H9 (cell line): ENCODE measurements at regions not wholly inside any gene's neighbourhood (a gene's known extent, or its start where the extent isn't known, plus 50 kb on each side); places are given as distances from the start of the nearest gene placed in this dataset.

Source experiments
- DNase-seq: peaks from one replicate; pipeline ENCODE4 v3.0.0-alpha.2; 2017
- H2AFZ ChIP-seq: one replicate; pipeline ENCODE4 v1.6.1; 2013; ENCODE audit warnings: mild to moderate bottlenecking, low read length, control low read depth, moderate library complexity
- H2AK5ac ChIP-seq: 2 replicates; pipeline ENCODE4 v1.6.1; 2013; ENCODE audit warnings: low read length, control low read depth, mixed read lengths; ENCODE audit not compliant: insufficient read length
- H2BK120ac ChIP-seq: one replicate; pipeline ENCODE4 v1.6.1; 2013; ENCODE audit warnings: low read depth, mild to moderate bottlenecking, low read length, control low read depth, inconsistent platforms; ENCODE audit not compliant: poor library complexity, severe bottlenecking
- H2BK12ac ChIP-seq: 2 replicates; pipeline ENCODE4 v1.6.1; 2013; ENCODE audit warnings: low read length, control low read depth, mixed read lengths, low read depth; ENCODE audit not compliant: insufficient read length
- H2BK15ac ChIP-seq: 2 replicates; pipeline ENCODE4 v1.6.1; 2013; ENCODE audit warnings: low read depth, low read length, control low read depth
- H2BK20ac ChIP-seq: one replicate; pipeline ENCODE4 v1.6.1; 2013; ENCODE audit warnings: low read depth, mild to moderate bottlenecking, low read length, control low read depth, inconsistent platforms; ENCODE audit not compliant: poor library complexity, severe bottlenecking
- H2BK5ac ChIP-seq: 2 replicates; pipeline ENCODE4 v1.6.1; 2013; ENCODE audit warnings: low read length, control low read depth, mixed read lengths; ENCODE audit not compliant: insufficient read length
- H3K14ac ChIP-seq: 2 replicates; pipeline ENCODE4 v1.6.1; 2013; ENCODE audit warnings: low read length, control low read depth; ENCODE audit not compliant: insufficient read depth
- H3K18ac ChIP-seq: 2 replicates; pipeline ENCODE4 v1.6.1; 2013; ENCODE audit warnings: low read depth, mild to moderate bottlenecking, mixed read lengths, low read length, control low read depth; ENCODE audit not compliant: insufficient read length
- H3K23ac ChIP-seq: 2 replicates; pipeline ENCODE4 v1.6.1; 2013; ENCODE audit warnings: low read length, control low read depth, mixed read lengths, low read depth; ENCODE audit not compliant: insufficient read length
- H3K23me2 ChIP-seq: 2 replicates; pipeline ENCODE4 v1.6.1; 2013; ENCODE audit warnings: low read depth, mild to moderate bottlenecking, mixed read lengths, low read length, control low read depth; ENCODE audit not compliant: insufficient read length, poor library complexity, severe bottlenecking
- H3K27ac ChIP-seq: 2 replicates; pipeline ENCODE4 v1.5.1; 2013; ENCODE audit warnings: low read length, control low read depth, mixed read lengths, low read depth; ENCODE audit not compliant: insufficient read length
- H3K27me3 ChIP-seq: 2 replicates; pipeline ENCODE4 v1.6.1; 2013; ENCODE audit warnings: low read length, control low read depth, inconsistent platforms; ENCODE audit not compliant: insufficient read depth
- H3K4ac ChIP-seq: 2 replicates; pipeline ENCODE4 v1.6.1; 2013; ENCODE audit warnings: low read depth, mild to moderate bottlenecking, control low read depth, inconsistent platforms, low read length, moderate library complexity
- H3K4me1 ChIP-seq: 2 replicates; pipeline ENCODE4 v1.6.1; 2013; ENCODE audit warnings: low read length, control low read depth, inconsistent platforms; ENCODE audit not compliant: insufficient read depth
- H3K4me2 ChIP-seq: 2 replicates; pipeline ENCODE4 v1.6.1; 2013; ENCODE audit warnings: low read length, control low read depth, mixed read lengths; ENCODE audit not compliant: insufficient read length, insufficient read depth
- H3K56ac ChIP-seq: 2 replicates; pipeline ENCODE4 v1.6.1; 2013; ENCODE audit warnings: low read depth, mild to moderate bottlenecking, mixed read lengths, low read length, control low read depth; ENCODE audit not compliant: insufficient read length
- H3K79me1 ChIP-seq: 2 replicates; pipeline ENCODE4 v1.6.1; 2013; ENCODE audit warnings: low read depth, mild to moderate bottlenecking, moderate library complexity, low read length, control low read depth, inconsistent platforms; ENCODE audit not compliant: insufficient read depth, poor library complexity, severe bottlenecking
- H3K79me2 ChIP-seq: 2 replicates; pipeline ENCODE4 v1.6.1; 2013; ENCODE audit warnings: low read length, control low read depth, inconsistent platforms; ENCODE audit not compliant: insufficient read depth
- H3K9ac ChIP-seq: 2 replicates; pipeline ENCODE4 v1.6.1; 2013; ENCODE audit warnings: low read length, control low read depth, mixed read lengths; ENCODE audit not compliant: insufficient read length; ENCODE audit errors: extremely low read depth
- H3K9me3 ChIP-seq: one replicate; pipeline ENCODE4 v1.6.1; 2013; ENCODE audit warnings: low read depth, low read length, inconsistent platforms; ENCODE audit not compliant: control insufficient read depth
- H3T11ph ChIP-seq: one replicate; pipeline ENCODE4 v1.6.1; 2013; ENCODE audit warnings: mild to moderate bottlenecking, low read length, control low read depth, inconsistent platforms
- H4K20me1 ChIP-seq: one replicate; pipeline ENCODE4 v1.6.1; 2013; ENCODE audit not compliant: control insufficient read depth, insufficient read length, insufficient read depth
- H4K5ac ChIP-seq: 2 replicates; pipeline ENCODE4 v1.6.1; 2013; ENCODE audit warnings: low read depth, mild to moderate bottlenecking, mixed read lengths, low read length, control low read depth; ENCODE audit not compliant: insufficient read length
- H4K8ac ChIP-seq: replicated peaks from 2 replicates; pipeline ENCODE4 v1.6.1; 2013; ENCODE audit warnings: low read length, control low read depth, mixed read lengths, low read depth; ENCODE audit not compliant: insufficient read length
- H4K91ac ChIP-seq: 2 replicates; pipeline ENCODE4 v1.6.1; 2013; ENCODE audit warnings: low read depth, mild to moderate bottlenecking, moderate library complexity, mixed read lengths, low read length, control low read depth; ENCODE audit not compliant: insufficient read length
- H3K27ac Mint-ChIP-seq, 3 experiments: 2 replicates in 2 of 3; 3 replicates in 1 of 3; pipeline ENCODE4 v1.8.0; 2020 to 2021; ENCODE audit warnings: mixed read lengths in 3 of 3, mild to moderate bottlenecking in 1 of 3, moderate library complexity in 1 of 3
- H3K27me3 Mint-ChIP-seq: 2 replicates; pipeline ENCODE4 v1.8.0; 2021; ENCODE audit warnings: low read depth, mild to moderate bottlenecking, moderate library complexity, mixed read lengths
- H3K36me3 Mint-ChIP-seq, 3 experiments: 2 replicates in 2 of 3; 3 replicates in 1 of 3; pipeline ENCODE4 v1.8.0; 2020 to 2021; ENCODE audit warnings: low read depth in 3 of 3, mixed read lengths in 3 of 3; ENCODE audit not compliant: insufficient read depth in 1 of 3
- H3K4me1 Mint-ChIP-seq, 2 experiments: 2 replicates each; pipeline ENCODE4 v1.8.0; 2020; ENCODE audit warnings: mixed read lengths in 2 of 2
- H3K4me3 Mint-ChIP-seq, 2 experiments: 2 replicates in 1 of 2; 3 replicates in 1 of 2; pipeline ENCODE4 v1.8.0; 2020 to 2021; ENCODE audit warnings: mild to moderate bottlenecking in 2 of 2, mixed read lengths in 2 of 2, moderate library complexity in 1 of 2
- H3K9me3 Mint-ChIP-seq, 2 experiments: 2 replicates in 1 of 2; 3 replicates in 1 of 2; pipeline ENCODE4 v1.8.0; 2020; ENCODE audit warnings: mild to moderate bottlenecking in 2 of 2, mixed read lengths in 2 of 2, moderate library complexity in 1 of 2
- CTCF ChIP-seq: fragments of 200-600 bp; sonication (generic); conservative IDR thresholded peaks from 3 replicates; pipeline ENCODE4 v1.8.0; 2021; ENCODE audit warnings: antibody characterized with exemption, mild to moderate bottlenecking
- WGBS: extraction: QIAGEN DNeasy Blood & Tissue Kit; methylation state at CpG from one replicate; pipeline ENCODE4 v1.1.7; 2013; ENCODE audit warnings: missing lambda C conversion rate, low lambda C conversion rate, mixed read lengths; ENCODE audit not compliant: insufficient read length; ENCODE audit errors: extremely low coverage; 5-methylcytosine and 5-hydroxymethylcytosine counted together

DNA sequence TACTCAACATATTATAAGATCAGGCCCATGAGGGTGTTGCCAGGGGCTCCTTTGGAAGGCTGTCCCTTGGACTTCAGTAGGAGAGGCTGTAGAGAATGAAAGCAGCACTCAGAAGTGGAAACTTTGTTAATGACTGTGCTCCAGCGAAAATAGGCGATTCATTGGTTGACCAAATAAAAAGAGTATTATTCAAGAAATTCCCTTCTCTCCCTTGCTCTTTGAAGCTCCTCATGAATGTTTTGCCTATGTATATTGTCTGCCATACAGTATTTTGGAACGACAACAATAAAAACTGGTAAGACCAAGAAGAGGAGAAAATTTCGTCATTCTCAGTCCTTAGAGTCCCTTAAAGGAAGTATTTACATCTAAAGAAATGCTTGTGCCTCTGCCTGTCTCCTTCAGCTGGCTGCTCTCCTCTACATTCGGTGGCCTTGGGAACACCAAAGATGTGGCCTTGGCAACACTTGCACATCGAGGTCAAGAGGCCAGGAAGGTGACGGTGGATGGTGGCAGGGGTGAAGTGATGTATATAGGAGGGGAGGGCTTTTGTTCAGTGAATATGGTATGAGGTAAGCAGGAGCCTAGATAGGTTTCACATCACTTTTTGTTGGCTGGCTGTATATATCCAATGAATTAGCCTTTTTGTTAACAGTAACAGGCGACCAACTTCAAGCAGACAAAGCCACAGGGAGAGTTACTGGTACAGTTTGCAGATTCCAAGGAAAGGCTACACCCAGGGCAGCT is 95.0 kb upstream of the ACTBL2 start:
- Histone ChIP-seq H3K79me1 (no peaks in the 10 kb centered on the region), H3K79me2 (no peaks in the 10 kb centered on the region), H3T11ph (no peak overlapping the region), H4K8ac (no peak overlapping the region), H3K4me1 (no peaks in the 10 kb centered on the region), H3K4ac (no peak overlapping the region), H3K27ac (no peak overlapping the region), H3K9me3 (no peaks in the 10 kb centered on the region), H3K18ac (no peak overlapping the region), H3K23me2 (no peaks in the 10 kb centered on the region), H2BK15ac (no peak overlapping the region), H2AK5ac (no peak overlapping the region), H4K20me1 (no peaks in the 10 kb centered on the region), H2BK5ac (no peak overlapping the region), H3K14ac (no peak overlapping the region), H3K27me3 (no peaks in the 10 kb centered on the region), H2BK12ac (no peak overlapping the region), H2BK120ac (no peak overlapping the region), H3K4me2 (no peak overlapping the region), H3K23ac (no peak overlapping the region), H2AFZ (no peak overlapping the region), H2BK20ac (no peak overlapping the region), H3K9ac (no peak overlapping the region), H4K91ac (no peak overlapping the region), H4K5ac (no peak overlapping the region), H3K56ac (no peak overlapping the region)
- Mint-ChIP-seq H3K4me3 (no peak overlapping the region), H3K4me1 (peaks cover 0 to 4% of the 10 kb centered on the region in 2 experiments; a peak in 1 of 4 replicates), H3K36me3 (peaks cover 0 to 8% (median 2%) of the 10 kb centered on the region in 3 experiments; a peak in 3 of 7 replicates), H3K27me3 (no peaks in the 10 kb centered on the region), H3K9me3 (peaks cover 0 to 6% of the 10 kb centered on the region in 2 experiments; a peak in 1 of 5 replicates), H3K27ac (no peak overlapping the region)
- no peak for DNase-seq
- WGBS = no CpG with 5 or more reads among the region's 8 CpGs
- no peak for TF ChIP-seq CTCF
